GM06990 (cell line): ENCODE measurements at regions not wholly inside any gene's neighbourhood (a gene's known extent, or its start where the extent isn't known, plus 50 kb on each side); places are given as distances from the start of the nearest gene placed in this dataset.
"Not testable (repeated sequence)": the region's sequence is repeated elsewhere in the genome, so short reads cannot be mapped to it uniquely, and the experiment has no call there.

Experiments used
- DNase-seq: peaks from one replicate; pipeline ENCODE4 v3.0.0-alpha.2; 2011; ENCODE audit not compliant: insufficient read length; ENCODE audit errors: extremely low read depth
- H3K27me3 ChIP-seq: replicated peaks from 2 replicates; pipeline ENCODE4 v1.6.0; 2011; ENCODE audit warnings: low read length; ENCODE audit not compliant: control insufficient read depth, insufficient read depth
- H3K36me3 ChIP-seq: 2 replicates; pipeline ENCODE4 v1.5.1; 2011; ENCODE audit warnings: low read length; ENCODE audit not compliant: control insufficient read depth, insufficient read depth
- H3K4me3 ChIP-seq: replicated peaks from 2 replicates; pipeline ENCODE4 v1.5.1; 2011; ENCODE audit warnings: low read depth, mild to moderate bottlenecking, control low read depth, low read length
- TF ChIP-seq, protein P1 (sequence below): IDR thresholded peaks from 2 replicates; pipeline ENCODE4 v1.5.1; 2011; ENCODE audit warnings: low read length, control low read depth, mild to moderate bottlenecking, inconsistent platforms; ENCODE audit not compliant: insufficient read depth, poor library complexity, severe bottlenecking

DNA sequence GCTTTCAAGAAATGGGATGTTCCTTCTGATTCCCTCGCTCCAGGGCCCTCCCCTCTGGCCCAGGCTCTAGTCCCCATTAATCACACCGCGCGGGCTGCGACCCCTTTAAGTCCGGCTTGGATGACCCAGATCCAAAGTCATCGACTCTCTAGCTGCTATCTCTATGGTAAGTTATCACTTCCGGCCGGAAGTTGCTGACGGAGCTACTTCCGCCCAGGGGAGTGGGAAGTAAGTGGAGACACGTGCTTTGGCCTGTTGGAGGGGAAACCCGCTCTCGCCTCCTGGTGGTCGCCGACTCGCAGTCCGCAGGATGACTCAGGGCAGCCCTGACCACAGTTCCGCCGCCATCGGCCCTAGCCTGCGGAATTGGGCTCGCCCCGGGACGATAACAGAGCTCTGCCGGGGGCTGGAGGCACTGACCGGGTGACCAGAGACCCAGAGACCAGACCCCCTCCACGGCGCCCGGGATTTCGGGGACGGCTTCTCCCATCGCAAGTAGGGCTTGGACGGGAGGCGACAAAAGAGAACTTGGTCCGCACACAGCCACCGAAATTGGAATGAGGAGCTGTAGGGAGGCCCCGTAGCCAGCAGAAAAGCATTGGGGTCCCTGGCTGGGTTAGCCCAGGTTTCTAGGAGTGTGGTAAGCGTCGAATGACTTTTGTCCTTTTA lies 52.2 kb upstream of the SEC14L1 start:
- no peaks in the 10 kb centered on the region for H3K27me3 ChIP-seq
- peaks cover 14% of the 10 kb centered on the region for H3K36me3 ChIP-seq
- H3K4me3 ChIP-seq = peak overlapping the region; percentile 79
- TF ChIP-seq, protein P1, sequence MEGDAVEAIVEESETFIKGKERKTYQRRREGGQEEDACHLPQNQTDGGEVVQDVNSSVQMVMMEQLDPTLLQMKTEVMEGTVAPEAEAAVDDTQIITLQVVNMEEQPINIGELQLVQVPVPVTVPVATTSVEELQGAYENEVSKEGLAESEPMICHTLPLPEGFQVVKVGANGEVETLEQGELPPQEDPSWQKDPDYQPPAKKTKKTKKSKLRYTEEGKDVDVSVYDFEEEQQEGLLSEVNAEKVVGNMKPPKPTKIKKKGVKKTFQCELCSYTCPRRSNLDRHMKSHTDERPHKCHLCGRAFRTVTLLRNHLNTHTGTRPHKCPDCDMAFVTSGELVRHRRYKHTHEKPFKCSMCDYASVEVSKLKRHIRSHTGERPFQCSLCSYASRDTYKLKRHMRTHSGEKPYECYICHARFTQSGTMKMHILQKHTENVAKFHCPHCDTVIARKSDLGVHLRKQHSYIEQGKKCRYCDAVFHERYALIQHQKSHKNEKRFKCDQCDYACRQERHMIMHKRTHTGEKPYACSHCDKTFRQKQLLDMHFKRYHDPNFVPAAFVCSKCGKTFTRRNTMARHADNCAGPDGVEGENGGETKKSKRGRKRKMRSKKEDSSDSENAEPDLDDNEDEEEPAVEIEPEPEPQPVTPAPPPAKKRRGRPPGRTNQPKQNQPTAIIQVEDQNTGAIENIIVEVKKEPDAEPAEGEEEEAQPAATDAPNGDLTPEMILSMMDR = peak; percentile 80
- peak; percentile 90 for DNase-seq

DNA sequence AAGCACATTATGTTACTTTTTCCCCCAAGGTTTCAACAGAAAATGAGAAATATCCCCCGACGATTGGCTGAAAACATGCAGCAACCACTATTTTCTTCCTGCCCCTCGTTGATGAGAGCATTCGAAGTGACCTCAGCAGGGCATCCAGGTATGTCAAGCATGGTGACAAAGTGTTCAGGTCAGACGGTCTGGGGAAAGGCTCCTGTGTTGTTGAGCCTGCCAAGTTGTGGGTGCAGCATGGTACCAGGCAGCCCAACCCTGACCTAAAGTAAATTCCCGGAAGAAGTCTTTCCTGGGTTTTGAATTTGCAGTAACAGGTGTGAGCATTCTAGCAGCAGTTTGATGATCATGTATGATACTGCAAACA lies 51.7 kb upstream of the SEC14L1 start:
- TF ChIP-seq, protein P1 = no peak
- no peak for DNase-seq
- Histone ChIP-seq H3K36me3 (peaks cover 15% of the 10 kb centered on the region), H3K27me3 (no peaks in the 10 kb centered on the region), H3K4me3 (peak overlapping the region; percentile 79)

DNA sequence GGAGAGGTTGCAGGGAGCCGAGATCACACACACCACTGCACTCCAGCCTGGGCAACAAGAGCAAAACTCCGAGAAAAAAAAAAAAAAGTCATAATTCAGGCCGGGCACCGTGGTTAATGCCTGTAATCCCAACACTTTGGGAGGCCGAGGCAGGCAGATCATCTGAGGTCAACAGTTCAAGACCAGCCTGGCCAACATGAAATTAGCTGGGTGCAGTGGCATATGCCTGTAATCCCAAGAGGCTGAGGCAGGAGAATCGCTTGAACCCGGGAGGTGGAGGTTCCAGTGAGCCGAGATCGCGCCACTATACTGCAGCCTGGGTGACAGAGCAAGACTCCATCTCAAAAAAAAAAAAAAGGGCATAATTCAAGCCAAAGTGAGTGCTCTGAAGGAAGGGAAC lies 50.8 kb upstream of the SEC14L1 start:
- not testable (repeated sequence) for DNase-seq, H3K27me3 ChIP-seq
- Histone ChIP-seq H3K4me3 (peak overlapping the region; percentile 79), H3K36me3 (peaks cover 18% of the 10 kb centered on the region)

DNA sequence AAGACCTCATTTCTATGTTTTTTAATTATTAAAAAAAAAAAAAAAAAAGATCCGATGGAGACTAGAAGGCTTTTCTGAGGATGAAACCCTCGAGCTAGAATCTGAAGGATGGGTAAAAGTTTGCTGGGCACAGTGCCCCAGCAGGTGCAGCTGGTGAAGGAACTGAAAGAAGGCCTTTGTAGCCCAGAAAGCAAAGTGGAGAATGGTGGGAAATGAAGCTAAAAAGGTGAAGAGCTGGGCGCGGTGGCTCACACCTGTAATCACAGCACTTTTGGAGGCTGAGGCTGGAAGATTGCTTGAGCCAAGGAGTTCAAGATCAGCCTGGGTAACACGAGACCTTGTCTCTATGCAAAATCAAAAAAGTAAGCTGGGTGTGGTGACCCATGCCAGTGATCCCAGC lies 50.3 kb upstream of the SEC14L1 start:
- TF ChIP-seq, protein P1 = no peak
- Histone ChIP-seq H3K36me3 (peaks cover 22% of the 10 kb centered on the region), H3K4me3 (no peak overlapping the region; the same call in 1 of the 2 replicates), H3K27me3 (no peaks in the 10 kb centered on the region)
- DNase-seq = no peak
